Superior temporal gyrus (tissue), 1 donor: ENCODE measurements at regions not wholly inside any gene's neighbourhood (a gene's known extent, or its start where the extent isn't known, plus 50 kb on each side); places are given as distances from the start of the nearest gene placed in this dataset.
"Not testable (repeated sequence)": the region's sequence is repeated elsewhere in the genome, so short reads cannot be mapped to it uniquely, and the experiment has no call there.

Experiments used
- DNase-seq: peaks from one replicate; pipeline ENCODE4 v3.0.0-alpha.2; 2016; ENCODE audit errors: extremely low spot score

- DNase-seq, result no peak
Measured at GRCh38 chr14:51342226-51342625, 102.2 kb downstream of the TMX1 start.

GRCh38 chr14:51351997-51352396 lies 112.0 kb downstream of the TMX1 start:
- no peak for DNase-seq

- no peak for DNase-seq
Measured at GRCh38 chr14:51353901-51354300, 113.9 kb downstream of the TMX1 start.

GRCh38 chr14:51354846-51355245 lies 114.8 kb downstream of the TMX1 start:
- no peak for DNase-seq

GRCh38 chr14:51356381-51356780 lies 116.3 kb downstream of the TMX1 start:
- no peak for DNase-seq

- no peak for DNase-seq
Measured at GRCh38 chr14:51357250-51357649, 117.2 kb downstream of the TMX1 start.

GRCh38 chr14:51360592-51360991 lies 120.5 kb downstream of the TMX1 start:
- DNase-seq, result peak; percentile 30

GRCh38 chr14:51365241-51365965 lies 125.4 kb downstream of the TMX1 start:
- no peak for DNase-seq

- not testable (repeated sequence) for DNase-seq
Measured at GRCh38 chr14:51366460-51366859, 126.4 kb downstream of the TMX1 start.

- DNase-seq, result not testable (repeated sequence)
Measured at GRCh38 chr14:51366866-51367599, 127.0 kb downstream of the TMX1 start.

GRCh38 chr14:51367600-51367931 lies 127.5 kb downstream of the TMX1 start:
- no peak for DNase-seq

- no peak for DNase-seq
Measured at GRCh38 chr14:51368721-51369163, 128.7 kb downstream of the TMX1 start.

GRCh38 chr14:51369814-51370213 lies 129.8 kb downstream of the TMX1 start:
- DNase-seq, result no peak

- DNase-seq, result no peak
Measured at GRCh38 chr14:51370758-51371386, 130.8 kb downstream of the TMX1 start.

GRCh38 chr14:51377186-51377585 lies 137.1 kb downstream of the TMX1 start:
- not testable (repeated sequence) for DNase-seq

GRCh38 chr14:51382506-51382905 lies 142.5 kb downstream of the TMX1 start:
- DNase-seq, result no peak

- no peak for DNase-seq
Measured at GRCh38 chr14:51386411-51386810, 146.4 kb downstream of the TMX1 start.

- no peak for DNase-seq
Measured at GRCh38 chr14:51386983-51387735, 147.1 kb downstream of the TMX1 start.

- DNase-seq, result no peak
Measured at GRCh38 chr14:51392416-51392815, 152.4 kb downstream of the TMX1 start.

- DNase-seq, result no peak
Measured at GRCh38 chr14:51394384-51394783, 154.3 kb downstream of the TMX1 start.

- DNase-seq, result no peak
Measured at GRCh38 chr14:51394804-51395203, 154.8 kb downstream of the TMX1 start.

GRCh38 chr14:51395361-51395849 lies 155.4 kb downstream of the TMX1 start:
- DNase-seq, result no peak
